ENCODE measurements at regions not wholly inside any gene's neighbourhood (a gene's known extent, or its start where the extent isn't known, plus 50 kb on each side); places are given as distances from the start of the nearest gene placed in this dataset.
A peak's percentile ranks its signal among the peaks of the same experiment; 100 is the strongest.

GRCh38 chr10:29691564-29692072 is 56.8 kb upstream of the SVIL start:
- H3K79me2 ChIP-seq (ENCODE audit: control insufficient read depth, insufficient read depth, low read length, unreplicated experiment) = peaks cover 41% of the 10 kb centered on the region
- no peaks in the 10 kb centered on the region for H3K27me3 ChIP-seq (ENCODE audit: insufficient read depth, low read length)
- H3K4me3 ChIP-seq (ENCODE audit: low read depth, low read length) = peak overlapping the region; percentile 49
- H2AFZ ChIP-seq (ENCODE audit: low read length, unreplicated experiment) = no peak overlapping the region
- peaks cover 51% of the 10 kb centered on the region for H3K4me1 ChIP-seq (ENCODE audit: control insufficient read depth, insufficient read depth, low read length, unreplicated experiment)
- no peaks in the 10 kb centered on the region for H3K36me3 ChIP-seq (ENCODE audit: insufficient read depth, low read length)
- H3K27ac ChIP-seq (ENCODE audit: low read depth, low read length) = peak overlapping the region; percentile 79

GRCh38 chr10:29689001-29689400 is 54.2 kb upstream of the SVIL start:
- H3K27me3 ChIP-seq (ENCODE audit: insufficient read depth, low read length) = no peaks in the 10 kb centered on the region
- peaks cover 39% of the 10 kb centered on the region for H3K79me2 ChIP-seq (ENCODE audit: control insufficient read depth, insufficient read depth, low read length, unreplicated experiment)
- H2AFZ ChIP-seq (ENCODE audit: low read length, unreplicated experiment) = no peak overlapping the region

DNA sequence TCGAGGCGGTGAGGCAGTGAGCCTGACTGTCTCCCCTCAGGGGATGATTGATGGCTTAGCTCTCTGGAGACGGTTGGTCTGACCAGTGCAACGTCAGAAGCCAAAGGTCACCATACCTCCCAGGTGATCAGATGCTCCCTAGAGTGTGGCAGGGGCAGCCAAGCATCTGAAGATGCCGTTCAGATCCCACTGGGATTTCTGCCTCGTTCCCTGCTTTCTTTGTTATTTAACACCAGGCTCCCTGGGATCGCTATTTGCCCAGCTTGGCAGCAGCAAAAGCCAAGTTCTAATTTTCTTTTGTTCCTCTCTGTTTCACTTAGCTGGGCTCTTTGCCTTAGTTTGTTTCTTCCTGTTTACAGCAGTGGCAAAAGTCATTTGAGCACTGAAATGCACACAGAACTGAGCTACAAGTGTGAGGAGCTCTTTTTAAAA is 53.5 kb upstream of the SVIL start:
- Histone ChIP-seq H3K4me3 (ENCODE audit: low read depth, low read length) (peak overlapping the region; percentile 54), H3K36me3 (ENCODE audit: insufficient read depth, low read length) (peaks cover 19% of the 10 kb centered on the region; the same call in 1 of the 2 replicates), H2AFZ (ENCODE audit: low read length, unreplicated experiment) (no peak overlapping the region), H3K27ac (ENCODE audit: low read depth, low read length) (peak overlapping the region; percentile 74), H3K4me1 (ENCODE audit: control insufficient read depth, insufficient read depth, low read length, unreplicated experiment) (peaks cover 51% of the 10 kb centered on the region), H3K27me3 (ENCODE audit: insufficient read depth, low read length) (no peaks in the 10 kb centered on the region), H3K79me2 (ENCODE audit: control insufficient read depth, insufficient read depth, low read length, unreplicated experiment) (peaks cover 35% of the 10 kb centered on the region)

More at GRCh38 chr10:29689001-29689400, 54.2 kb upstream of the SVIL start:
- peak overlapping the region; percentile 74 for H3K27ac ChIP-seq (ENCODE audit: low read depth, low read length)
- peak overlapping the region; percentile 54 for H3K4me3 ChIP-seq (ENCODE audit: low read depth, low read length)
- H3K36me3 ChIP-seq (ENCODE audit: insufficient read depth, low read length) = peaks cover 14% of the 10 kb centered on the region; the same call in 1 of the 2 replicates
- peaks cover 51% of the 10 kb centered on the region for H3K4me1 ChIP-seq (ENCODE audit: control insufficient read depth, insufficient read depth, low read length, unreplicated experiment)

DNA sequence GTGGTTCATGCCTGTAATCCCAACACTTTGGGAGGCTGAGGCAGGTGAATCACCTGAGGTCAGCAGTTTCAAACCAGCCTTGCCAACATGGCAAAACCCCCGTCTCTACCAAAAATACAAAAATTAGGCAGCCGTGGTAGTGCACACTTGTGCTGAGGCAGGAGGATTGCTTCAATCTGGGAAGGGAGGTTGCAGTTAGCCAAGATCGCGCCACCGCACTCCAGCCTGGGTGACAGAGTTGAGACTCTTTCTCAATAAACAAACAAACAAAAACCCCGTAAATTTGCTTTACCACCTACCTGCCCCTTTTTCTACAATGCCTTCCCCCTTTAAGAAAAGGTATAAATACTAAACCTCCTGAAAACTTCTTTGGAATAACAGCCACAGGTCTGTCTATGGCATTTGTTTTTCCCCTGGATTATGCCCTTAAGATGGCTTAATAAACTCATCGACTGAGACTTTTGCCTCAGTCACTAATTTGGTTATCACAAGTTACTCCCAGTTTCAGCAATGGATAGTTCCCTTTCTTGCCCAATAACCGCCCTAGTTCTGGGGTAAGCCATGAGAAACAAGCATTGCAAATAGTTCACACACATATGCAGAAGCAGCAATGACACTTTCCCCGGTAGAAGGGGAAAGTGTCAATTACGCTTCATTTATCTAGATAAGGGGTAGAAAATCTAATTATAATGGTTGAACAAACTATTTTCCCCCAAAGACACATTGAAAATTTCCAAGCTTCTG is 52.8 kb upstream of the SVIL start:
- Histone ChIP-seq H3K27ac (ENCODE audit: low read depth, low read length) (peak overlapping the region; percentile 74; the same call in 1 of the 2 replicates), H3K4me1 (ENCODE audit: control insufficient read depth, insufficient read depth, low read length, unreplicated experiment) (peaks cover 46% of the 10 kb centered on the region)

DNA sequence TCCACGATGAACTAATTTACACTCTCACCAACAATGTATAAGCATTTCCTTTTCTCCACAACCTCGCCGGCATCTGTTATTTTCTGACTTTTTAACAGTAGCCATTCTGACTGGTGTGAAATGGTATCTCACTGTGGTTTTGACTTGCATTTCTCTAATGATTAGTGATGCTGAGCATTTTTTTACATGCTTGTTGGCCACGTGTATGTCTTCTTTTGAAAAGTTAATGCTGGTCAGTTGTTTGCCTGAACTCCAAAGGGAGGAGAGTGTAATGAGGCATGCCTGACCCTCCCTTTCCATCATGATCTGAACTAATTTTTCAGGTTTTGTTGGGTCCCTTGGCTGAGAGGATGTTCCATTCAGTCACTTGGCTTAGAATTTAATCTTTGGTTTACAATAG is 50.7 kb upstream of the SVIL start:
- Histone ChIP-seq H3K79me2 (ENCODE audit: control insufficient read depth, insufficient read depth, low read length, unreplicated experiment) (peaks cover 28% of the 10 kb centered on the region), H3K4me1 (ENCODE audit: control insufficient read depth, insufficient read depth, low read length, unreplicated experiment) (peaks cover 27% of the 10 kb centered on the region), H3K4me3 (ENCODE audit: low read depth, low read length) (no peak overlapping the region), H3K27me3 (ENCODE audit: insufficient read depth, low read length) (no peaks in the 10 kb centered on the region), H3K27ac (ENCODE audit: low read depth, low read length) (no peak overlapping the region), H3K36me3 (ENCODE audit: insufficient read depth, low read length) (peaks cover 19% of the 10 kb centered on the region; the same call in 1 of the 2 replicates), H2AFZ (ENCODE audit: low read length, unreplicated experiment) (no peak overlapping the region)

More for the DNA sequence above, 52.8 kb upstream of the SVIL start:
- H2AFZ ChIP-seq (ENCODE audit: low read length, unreplicated experiment) = no peak overlapping the region
- no peaks in the 10 kb centered on the region for H3K27me3 ChIP-seq (ENCODE audit: insufficient read depth, low read length)
- H3K79me2 ChIP-seq (ENCODE audit: control insufficient read depth, insufficient read depth, low read length, unreplicated experiment) = peaks cover 32% of the 10 kb centered on the region
- peaks cover 19% of the 10 kb centered on the region; the same call in 1 of the 2 replicates for H3K36me3 ChIP-seq (ENCODE audit: insufficient read depth, low read length)
- H3K4me3 ChIP-seq (ENCODE audit: low read depth, low read length) = peak overlapping the region; percentile 54; the same call in 1 of the 2 replicates

Measured in ACC112 (cell line).